NCI-H82 treated with DMSO at 0.1 percent for 48 hours (cell line): ENCODE measurements at regions not wholly inside any gene's neighbourhood (a gene's known extent, or its start where the extent isn't known, plus 50 kb on each side); places are given as distances from the start of the nearest gene placed in this dataset.
A peak's percentile ranks its signal among the peaks of the same experiment; 100 is the strongest.

Source experiments
- DNase-seq: peaks from one replicate; lab custom pipeline; 2025; ENCODE audit not compliant: unreplicated experiment; lab: John Stamatoyannopoulos, UW

DNA sequence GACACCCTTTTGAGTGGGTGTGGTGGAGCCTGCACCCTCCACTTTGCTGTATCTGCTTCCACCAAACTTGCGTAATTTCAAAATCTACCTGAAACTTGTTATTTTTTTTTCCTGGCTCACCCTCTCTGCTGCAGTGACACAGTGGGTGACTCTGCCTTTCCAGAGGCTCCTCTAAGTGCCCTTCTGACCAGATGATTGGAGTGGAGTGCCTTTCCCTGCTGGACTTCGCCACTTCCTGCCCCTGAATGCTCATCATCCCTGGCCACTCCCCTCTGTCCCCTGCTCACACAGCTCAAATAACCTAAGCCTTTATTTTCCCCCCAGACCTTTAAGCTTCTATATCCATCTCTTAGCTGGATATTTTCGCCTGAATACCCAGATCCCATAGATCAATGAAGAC lies 777.5 kb upstream of the ID2 start:
- no peak for DNase-seq

DNA sequence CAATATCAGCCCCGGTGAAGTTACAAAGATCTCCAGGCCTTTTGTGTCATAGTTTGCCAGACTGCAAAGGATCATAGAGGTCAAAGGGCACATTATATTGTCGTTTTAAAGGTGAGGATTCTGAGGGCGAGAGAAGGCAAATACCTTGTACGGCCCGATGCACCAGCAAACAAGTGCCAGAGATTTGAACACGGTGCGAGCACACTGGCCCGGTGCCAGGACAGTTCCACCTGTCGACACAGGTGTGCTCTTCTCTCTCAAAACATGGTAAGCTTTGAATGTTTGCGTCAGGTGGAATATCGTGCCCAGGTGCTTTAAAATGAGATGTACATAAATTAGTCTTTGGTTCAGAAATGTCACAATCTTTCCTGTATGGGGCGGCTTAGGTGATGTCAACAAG lies 776.1 kb upstream of the ID2 start:
- DNase-seq = no peak

DNA sequence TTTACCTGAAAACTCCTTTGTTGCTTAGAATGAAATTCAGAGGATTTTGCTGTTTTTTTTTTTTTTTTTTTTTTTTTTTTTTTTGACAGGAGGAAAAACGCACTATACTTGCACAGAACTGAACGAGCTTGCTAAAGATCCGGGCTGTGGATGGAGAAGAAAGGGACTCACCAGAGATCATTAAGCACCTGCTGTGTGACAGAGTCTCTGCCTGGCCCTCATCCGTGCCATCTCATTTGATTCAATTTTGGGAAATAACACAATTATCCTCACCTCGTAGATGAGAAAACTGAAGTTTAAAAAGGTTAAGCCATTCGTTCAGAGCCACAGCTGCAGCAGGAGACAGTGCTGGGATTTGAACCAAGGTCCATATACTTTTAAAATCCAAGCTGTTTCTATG lies 775.4 kb upstream of the ID2 start:
- no peak for DNase-seq

DNA sequence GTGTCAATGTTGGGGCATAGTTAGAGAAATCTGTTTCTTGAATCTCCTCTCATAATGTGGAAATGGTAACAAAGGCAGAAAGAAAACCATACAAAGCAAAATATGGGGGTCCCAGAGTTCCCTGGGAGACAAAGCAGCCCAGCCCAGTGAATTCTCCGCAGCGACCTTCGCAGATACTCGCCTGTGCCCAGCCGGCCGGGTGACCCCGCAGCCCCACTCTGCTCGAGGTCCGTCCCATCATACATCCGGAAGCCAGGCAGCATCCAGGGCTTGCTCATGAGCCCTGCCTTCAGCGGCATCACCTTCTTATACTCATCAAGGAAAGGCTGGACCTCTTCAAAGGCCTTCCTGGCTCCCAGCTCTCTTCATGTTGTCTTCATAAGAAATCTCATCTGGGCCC lies 774.8 kb upstream of the ID2 start:
- no peak for DNase-seq

DNA sequence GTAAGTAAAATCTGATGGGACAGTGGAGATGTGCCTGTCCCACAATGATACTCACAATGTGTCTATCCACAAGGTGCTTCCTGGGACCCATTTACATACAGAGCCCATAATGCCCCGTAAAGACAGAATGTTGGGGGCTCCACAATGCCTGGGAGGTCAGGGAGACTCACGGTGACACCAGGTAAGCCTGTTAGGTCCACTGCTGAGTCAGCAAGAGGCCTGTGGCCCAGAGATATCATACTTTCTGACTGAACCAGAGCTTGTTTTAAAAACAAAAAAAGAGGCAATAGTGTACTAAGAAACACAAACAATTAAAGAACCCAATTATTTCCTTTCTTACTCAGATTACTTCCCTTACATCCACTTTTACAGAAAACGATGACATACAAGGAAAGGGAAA lies 771.1 kb upstream of the ID2 start:
- no peak for DNase-seq

DNA sequence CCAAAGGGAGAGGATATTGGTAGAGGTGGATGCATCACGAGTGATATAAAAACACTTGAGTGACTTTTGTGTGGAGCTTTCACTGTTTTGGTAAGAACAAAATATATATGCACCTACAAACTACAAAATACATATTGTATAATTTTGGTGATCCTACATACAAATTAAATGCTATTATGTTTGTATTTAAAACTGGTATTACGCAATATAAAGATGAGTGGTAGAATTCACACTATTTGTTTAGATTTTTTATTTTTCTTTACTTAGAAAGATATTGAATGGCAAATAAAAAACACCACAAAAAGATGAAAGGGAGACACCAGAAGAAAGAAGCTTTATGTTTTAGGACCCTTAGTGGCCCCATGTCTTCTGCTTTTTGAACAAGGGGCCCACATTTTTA lies 770.7 kb upstream of the ID2 start:
- DNase-seq = no peak

DNA sequence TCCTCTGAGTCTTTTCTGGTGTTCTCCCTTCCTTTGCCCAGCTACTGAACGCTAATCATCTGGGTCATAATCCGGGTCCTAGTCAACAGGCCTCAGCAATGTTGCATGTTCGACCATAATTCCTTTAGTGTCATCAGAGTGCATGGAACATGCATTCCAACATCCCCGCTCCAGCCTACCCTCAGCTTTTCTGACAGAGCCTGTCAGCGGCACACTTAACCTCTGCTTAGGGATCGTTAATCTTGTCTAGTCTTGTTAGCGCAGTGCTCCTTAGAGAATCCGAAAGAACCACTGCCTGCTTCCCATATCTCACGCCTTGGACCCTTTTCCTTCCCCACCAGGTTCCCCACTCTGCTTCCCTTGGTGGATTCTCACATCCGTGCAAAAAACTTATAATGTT lies 767.9 kb upstream of the ID2 start:
- peak; percentile 44 for DNase-seq

DNA sequence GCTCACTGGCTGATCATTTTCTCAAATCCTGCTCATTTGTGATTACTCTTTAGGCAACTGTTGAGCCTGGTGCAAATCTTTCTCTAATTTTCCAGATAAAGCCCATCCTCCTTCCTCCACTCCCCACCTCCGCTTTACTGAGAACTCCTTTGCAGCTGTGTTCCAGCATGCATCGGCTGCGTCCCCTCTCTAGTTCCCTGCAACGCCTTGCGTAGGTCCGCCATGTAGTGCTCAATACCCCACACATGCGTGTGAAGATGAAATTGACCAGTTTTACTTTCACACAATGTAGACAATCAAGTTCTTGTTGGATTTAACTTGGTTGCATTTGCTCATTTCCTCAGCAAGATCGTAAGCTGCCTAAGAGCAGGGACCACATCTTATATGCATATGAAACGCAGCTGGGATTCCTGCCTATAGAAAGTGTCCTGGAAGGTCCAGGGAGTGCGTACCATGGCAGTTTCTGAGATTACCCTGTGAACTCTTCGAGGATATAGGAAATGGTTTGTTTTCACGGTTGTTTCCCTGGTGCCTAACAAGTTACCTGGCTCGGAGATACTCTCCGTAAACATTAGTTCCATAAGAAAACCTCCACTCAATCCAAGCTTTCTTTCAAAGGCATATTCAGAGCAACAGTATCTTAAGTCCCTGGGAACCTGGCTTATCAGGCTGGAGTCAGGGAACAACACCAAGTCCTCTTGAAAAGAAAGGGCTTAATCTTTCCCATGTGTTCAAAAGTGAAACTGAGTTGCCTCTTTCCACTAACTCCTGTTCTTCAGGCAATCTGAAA lies 766.4 kb upstream of the ID2 start:
- DNase-seq = no peak

DNA sequence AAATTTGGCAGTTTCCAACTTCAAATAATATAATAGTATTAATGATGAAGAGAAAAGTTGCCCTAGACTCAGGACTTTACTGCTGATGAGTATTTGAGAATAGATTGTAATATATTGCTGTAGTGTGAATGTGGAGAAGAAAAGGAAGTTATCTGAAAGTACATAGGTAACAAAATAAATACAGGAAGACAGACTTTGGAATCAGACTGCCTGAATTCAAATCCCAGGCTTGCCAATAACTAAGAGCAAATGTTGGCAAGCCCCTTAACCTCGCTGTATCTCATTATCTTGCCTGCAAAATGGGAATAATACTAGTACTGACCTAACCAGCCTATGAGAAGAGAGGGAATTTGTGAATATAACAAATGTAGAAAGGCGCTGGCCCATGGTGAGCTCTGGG lies 765.2 kb upstream of the ID2 start:
- no peak for DNase-seq

DNA sequence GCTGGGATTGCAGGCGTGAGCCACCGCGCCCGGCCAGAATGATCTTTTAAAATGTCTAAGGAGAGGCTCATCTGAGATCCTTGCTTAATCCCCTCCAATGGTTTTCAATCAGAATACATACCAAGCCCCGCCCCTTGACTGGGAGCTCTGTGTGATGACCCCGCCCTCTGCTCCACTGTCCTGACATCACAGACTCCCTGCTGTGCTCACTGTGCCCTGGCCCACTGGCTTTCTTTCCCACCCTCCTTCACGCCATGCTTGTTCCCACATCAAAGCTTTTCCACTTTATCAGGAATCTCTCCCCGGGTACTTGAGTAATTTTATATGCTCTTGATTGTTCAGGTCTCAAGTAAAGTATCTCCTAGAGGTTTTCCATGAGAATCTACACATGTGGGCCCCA lies 762.3 kb upstream of the ID2 start:
- DNase-seq = no peak

DNA sequence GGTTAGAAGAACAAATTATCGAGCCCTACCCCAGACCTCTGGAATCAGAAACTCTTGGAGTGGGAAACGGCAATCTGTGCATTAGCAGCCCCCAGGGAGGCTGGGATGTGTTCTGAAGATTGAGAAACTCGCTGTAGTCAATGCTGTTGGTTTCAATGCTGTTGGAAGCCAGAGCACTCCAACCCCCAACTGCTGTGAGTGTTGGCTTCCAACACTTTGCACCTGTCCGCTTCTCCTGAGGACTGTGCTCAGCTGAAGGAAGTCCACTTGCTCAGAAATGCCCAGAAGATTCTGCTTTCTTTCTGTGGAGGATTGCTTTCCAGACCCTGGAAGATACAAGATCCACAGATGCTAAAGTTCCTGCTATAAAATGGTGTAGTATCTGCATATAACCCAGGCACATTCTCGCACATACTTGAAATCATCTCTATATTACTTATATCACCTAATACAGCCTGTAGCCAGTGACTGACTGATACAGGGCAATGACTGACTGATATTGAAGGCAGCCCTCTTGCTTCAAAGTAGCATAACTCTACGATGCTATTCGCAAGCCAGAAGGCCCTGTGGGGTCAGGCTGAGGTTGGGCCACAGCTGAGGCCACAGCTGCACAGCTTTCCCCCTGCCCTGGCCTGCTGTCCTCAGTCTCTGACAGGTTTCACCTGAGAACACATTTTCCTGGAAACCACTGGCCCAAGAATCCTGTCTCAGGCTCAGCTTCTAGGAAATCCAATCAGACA lies 757.7 kb upstream of the ID2 start:
- no peak for DNase-seq

DNA sequence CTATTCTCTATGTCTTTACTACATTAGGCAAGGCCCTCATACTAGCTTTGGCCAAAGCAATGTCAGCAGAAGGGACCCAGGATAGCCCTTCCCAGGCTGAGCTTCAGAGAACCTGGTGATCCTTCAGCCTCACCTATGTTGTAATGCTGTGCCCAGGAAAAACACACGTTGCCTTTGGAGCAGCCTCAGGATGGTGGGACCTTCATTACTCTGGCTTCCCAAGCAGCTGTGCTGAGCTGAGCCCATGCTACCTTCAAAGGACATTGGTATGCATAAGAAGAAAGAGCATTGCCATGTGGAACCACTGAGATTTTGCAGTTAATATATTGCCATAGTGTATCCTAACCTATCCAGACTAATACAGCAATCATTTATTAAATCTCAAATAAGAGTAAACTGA lies 756.4 kb upstream of the ID2 start:
- no peak for DNase-seq

DNA sequence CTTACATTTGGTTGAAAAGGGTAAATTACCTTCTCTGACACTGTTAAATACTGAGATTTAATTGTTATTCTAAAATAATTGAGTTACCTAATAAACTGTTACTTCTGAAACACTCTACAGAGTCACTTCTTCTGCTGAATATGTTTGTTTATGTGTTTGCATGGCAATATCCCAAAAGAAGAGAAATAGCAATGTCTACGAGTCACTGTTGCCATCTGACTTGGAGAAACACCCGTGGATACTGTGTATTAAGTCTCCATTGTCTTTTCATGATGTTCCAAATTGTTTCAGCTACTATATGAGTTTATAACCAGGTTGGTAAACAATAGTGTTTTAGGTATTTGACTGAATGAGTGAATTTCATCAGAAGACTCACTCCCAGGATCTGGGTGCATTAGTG lies 754.2 kb upstream of the ID2 start:
- DNase-seq = no peak

DNA sequence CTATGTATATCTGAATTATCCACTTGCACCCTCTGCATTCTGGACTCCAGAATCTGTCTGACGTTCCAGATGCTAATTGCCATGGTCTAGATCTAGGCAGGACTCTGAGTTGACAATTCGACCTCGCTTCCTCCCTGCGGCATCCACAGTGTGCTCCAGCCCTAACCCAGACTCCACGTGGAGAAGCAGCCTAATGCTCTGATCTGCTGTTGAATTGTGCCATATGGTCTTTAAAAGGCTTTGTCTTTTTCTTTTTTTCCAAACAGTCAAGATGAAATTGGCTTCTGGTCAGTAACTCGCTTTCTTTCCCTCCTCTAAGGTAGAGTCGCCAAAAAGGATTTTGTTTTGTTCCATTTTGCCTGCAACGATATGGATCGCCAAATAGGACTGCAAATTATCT lies 752.6 kb upstream of the ID2 start:
- no peak for DNase-seq

DNA sequence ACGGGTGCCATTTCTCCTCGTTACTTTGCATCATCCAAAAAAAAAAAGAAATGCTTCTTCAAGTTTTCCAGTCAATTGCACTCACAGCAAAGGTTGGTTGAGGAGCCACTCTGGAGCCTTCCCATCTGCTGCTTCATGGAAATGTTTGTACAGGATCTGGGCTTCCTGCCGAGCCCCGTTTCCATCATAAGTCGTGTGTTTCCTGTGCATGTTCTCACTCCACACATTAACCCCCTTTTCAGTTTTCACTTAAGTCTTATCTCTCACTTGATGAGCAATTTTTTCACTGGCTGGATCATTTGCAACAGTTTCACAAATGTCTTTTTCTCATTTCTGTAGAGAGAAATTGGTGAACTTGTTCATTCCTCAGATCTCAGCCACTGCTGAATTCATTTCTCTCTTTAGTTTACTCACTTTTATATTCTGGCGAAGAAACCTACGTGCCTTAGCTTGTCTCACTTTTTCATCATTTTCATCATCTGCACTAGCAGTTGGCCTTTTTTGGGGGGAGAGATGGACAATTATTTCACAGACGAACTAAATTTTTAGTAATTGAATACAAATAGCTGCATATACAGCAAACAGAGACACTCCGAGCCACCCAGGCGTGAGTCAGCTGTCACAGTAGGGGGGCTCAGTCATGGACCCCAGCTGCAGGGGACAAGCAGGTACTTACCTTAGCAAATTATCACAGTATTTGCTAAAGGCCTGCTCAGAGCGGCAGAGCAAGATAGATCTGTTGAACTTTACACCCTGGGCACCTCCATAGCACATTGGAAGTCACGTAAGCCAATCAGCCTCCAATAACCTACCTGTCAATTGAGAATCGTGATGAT lies 750.8 kb upstream of the ID2 start:
- DNase-seq = no peak

DNA sequence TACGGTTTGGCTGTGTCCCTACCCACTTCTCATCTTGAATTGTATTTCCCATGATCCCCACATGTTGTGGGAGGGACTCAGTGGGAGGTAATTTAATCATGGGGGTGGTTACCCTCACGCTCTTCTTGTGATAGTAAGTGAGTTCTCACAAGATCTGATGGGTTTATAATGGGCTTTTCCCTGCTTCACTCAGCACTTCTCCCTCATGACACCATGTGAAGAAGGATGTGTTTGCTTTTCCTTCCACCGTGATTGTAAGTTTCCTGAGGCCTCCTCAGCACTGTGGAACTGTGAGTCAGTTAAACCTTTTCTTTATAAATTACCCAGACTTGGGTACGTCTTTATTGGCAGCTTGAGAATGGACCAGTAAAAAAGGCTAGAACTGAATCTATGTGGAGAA lies 750.0 kb upstream of the ID2 start:
- no peak for DNase-seq

DNA sequence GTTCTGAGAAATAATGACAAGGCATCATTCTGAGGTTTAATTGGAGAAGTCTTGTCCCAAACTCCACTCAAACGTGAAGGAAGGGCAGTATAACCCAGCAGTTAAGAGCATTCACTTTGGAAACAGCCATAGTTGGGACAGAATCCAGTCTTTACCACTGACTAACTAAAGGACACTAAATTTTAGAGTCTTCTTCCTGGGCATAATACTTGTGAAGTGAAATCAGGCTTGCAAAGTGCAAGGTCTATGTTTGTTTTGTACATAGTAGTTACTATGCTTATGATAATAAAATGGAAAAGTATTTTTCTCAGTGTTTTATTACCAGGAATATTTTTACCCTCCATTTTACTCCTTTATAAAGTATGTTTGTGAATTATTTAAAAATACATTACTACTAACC lies 748.2 kb upstream of the ID2 start:
- no peak for DNase-seq

DNA sequence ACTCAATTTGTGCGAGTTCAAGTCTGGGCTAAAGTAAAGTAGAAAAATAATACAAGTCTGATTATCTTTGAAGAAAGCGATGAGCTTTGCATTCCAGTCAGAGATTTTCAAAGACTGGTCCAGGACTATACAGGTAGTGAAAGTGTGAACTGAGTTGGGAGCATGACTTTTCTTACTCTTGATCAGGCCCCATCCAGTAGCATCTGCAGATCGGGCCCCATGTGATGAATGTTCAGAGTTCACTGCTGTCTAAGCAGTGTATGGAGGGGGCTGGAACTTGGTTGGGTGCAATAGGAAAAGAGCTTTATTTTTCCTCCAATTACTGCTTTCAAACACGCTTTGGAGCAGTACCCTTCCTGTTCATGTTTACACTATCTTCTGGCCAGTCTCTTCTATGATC lies 747.4 kb upstream of the ID2 start:
- no peak for DNase-seq

DNA sequence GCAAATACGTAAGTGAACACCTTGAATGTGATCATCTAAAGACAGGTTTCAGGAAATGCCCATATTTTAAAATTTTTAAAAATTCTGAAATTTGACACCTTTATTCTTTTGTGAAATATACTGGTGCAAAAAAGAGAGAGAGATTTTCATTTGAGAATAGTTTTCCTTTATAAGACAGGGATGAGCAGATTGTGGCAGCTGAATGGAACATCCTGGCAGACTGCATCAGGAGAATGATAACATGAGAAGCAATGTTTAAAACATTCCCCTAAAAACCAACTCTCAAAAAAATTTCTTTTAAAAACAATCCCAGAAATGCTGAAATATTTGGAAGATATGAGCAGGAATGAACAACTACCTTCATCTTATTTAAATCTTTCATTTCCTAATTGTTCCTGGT lies 744.8 kb upstream of the ID2 start:
- no peak for DNase-seq

DNA sequence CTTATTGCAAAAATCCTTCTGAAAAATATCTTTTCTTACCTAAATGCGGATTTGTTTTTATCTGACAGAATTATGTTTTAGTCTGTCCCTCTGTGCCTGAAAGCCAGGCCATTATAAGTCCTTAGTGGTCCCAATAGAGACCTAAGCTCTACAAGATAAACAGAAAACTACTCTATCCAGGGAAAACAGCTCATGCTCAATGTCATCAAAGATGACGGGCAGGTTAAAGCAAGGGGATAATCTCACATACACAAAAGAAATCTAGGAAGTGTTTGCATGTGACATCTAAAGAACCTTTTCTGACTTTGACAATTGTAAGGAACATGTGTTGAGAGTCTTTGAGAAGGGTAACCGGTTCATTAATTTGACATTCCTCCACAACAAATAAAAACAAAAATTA lies 741.1 kb upstream of the ID2 start:
- DNase-seq = no peak

DNA sequence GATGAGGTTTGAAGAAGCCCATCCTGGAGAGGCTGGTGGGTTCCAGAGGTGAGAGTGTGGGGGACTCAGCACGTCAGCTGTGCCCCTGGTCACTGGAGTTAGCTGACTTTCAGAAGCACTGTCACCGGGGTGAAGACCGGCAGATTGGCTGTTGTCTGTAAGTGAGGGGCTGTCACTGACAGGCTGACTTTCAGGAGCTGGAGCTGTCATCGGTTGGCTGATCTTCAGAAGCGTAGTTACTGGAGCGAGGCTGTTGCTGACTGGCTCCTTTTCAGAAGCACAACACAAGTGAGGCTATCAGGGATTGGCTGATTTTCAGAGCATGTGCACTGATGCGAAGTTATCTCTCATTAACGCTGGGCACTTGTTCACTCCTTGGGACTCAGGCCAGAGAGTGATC lies 738.4 kb upstream of the ID2 start:
- no peak for DNase-seq

DNA sequence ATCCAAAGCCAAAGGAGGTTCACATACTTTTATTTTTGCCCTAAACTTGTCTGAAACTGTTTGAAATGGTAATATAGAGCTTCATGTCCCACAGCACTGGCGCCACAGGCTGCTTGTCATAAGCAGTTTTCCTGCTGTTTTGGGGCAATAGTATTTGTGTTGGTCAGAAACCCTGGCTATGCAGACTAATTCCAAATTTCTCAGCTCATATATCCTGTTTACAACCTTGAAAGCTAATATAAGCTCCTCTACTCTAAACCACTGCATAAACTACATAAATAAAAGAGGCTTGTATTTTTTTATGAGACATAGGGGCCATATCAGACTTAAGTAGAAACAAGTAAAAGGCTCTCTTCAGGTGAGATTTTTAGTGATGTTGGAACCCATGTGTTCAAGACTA lies 736.8 kb upstream of the ID2 start:
- no peak for DNase-seq
